ENCODE measurements at regions not wholly inside any gene's neighbourhood (a gene's known extent, or its start where the extent isn't known, plus 50 kb on each side); places are given as distances from the start of the nearest gene placed in this dataset.

DNA sequence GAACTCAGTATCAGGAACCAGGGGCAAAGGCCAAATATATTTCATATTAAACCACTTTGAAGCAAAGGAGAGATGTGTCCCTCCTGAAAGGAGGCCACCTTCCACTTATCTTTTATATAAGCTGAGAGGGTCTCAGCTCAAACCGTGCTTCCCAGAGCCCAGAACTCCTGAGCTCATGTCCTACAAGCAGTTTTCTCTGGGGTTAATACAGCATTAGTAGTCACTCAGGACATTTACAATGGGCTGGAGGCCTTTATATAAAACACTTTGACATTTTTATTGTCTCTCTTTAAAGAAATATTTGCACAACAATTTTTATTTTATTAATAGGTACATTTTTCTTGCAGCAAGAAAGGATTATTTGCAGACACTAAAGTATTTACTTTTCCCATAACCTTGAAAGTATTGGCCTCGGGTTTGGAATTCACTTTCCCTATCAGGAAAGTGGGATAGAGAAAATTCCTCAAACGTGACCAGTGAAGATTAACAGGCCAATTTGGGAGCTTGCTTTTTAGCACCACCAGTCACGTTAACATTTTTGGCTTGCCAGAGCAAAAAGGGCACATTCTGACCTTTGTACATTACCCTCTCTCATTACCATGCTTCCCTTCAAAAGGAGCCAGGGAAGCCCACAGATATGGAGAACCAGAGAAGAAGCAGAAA is 464.9 kb upstream of the NRP1 start:
- H3K36me3 ChIP-seq (ENCODE audit: low read depth) = no peaks in the 10 kb centered on the region
- no peak overlapping the region for H3K4me3 ChIP-seq (ENCODE audit: severe bottlenecking)
- no peak for DNase-seq (ENCODE audit: low spot score)
- peaks cover 16% of the 10 kb centered on the region for H3K4me1 ChIP-seq (ENCODE audit: insufficient read depth, poor library complexity, severe bottlenecking)
- TF ChIP-seq, protein P1, sequence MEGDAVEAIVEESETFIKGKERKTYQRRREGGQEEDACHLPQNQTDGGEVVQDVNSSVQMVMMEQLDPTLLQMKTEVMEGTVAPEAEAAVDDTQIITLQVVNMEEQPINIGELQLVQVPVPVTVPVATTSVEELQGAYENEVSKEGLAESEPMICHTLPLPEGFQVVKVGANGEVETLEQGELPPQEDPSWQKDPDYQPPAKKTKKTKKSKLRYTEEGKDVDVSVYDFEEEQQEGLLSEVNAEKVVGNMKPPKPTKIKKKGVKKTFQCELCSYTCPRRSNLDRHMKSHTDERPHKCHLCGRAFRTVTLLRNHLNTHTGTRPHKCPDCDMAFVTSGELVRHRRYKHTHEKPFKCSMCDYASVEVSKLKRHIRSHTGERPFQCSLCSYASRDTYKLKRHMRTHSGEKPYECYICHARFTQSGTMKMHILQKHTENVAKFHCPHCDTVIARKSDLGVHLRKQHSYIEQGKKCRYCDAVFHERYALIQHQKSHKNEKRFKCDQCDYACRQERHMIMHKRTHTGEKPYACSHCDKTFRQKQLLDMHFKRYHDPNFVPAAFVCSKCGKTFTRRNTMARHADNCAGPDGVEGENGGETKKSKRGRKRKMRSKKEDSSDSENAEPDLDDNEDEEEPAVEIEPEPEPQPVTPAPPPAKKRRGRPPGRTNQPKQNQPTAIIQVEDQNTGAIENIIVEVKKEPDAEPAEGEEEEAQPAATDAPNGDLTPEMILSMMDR (IDR thresholded peaks at IDR 0.05; ENCODE audit: poor library complexity, severe bottlenecking) = no peak
- ATAC-seq (ENCODE audit: low read depth) = no peak
- H3K27me3 ChIP-seq (ENCODE audit: insufficient read depth, poor library complexity, severe bottlenecking) = no peaks in the 10 kb centered on the region
- no peaks in the 10 kb centered on the region for H3K9me3 ChIP-seq (ENCODE audit: severe bottlenecking)
- H3K27ac ChIP-seq (ENCODE audit: poor library complexity, severe bottlenecking) = no peak overlapping the region

DNA sequence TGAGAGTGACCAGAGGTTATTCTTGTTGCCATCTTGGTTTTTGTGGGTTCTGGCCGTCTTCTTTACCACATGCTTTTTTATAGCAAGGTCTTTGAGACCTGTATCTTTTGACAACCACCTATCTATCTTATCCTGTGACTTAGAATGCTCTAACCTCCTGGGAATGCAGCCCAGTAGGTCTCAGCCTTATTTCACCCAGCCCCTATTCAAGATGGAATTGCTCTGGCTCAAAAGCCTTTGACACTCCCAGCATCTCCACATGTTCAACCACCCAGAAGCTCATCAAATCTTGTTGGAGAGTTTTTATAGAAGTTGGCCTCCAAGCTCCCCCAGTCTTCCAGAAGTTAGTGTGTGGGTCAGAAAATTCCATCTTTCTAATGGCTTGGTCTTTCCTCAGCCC is 464.3 kb upstream of the NRP1 start:
- Histone ChIP-seq H3K4me1 (ENCODE audit: insufficient read depth, poor library complexity, severe bottlenecking) (peaks cover 16% of the 10 kb centered on the region), H3K27ac (ENCODE audit: poor library complexity, severe bottlenecking) (no peak overlapping the region)
- TF ChIP-seq, protein P1 (IDR thresholded peaks at IDR 0.05; ENCODE audit: poor library complexity, severe bottlenecking) = no peak

DNA sequence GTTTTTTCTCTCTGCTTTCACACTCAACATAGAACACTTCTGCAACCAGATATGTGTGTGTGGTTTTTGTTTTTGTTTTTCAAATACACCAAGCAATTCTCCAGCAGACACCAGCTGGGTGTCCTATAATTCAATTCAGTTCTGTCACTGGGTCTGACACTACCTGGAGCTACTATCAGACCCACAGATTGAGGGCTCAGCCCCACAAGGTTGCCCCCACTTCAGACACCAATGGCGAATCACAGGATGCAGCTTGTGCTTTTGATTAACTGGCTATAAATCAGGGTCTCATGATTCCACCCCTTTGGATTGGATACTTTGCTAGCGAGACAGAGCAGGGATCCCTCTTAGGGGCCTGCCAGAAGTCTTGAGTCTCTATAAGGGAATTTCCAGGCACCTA is 462.2 kb upstream of the NRP1 start:
- H3K4me3 ChIP-seq (ENCODE audit: severe bottlenecking) = no peak overlapping the region
- no peak for ATAC-seq (ENCODE audit: low read depth)

More for the DNA sequence above, 464.3 kb upstream of the NRP1 start:
- Histone ChIP-seq H3K9me3 (ENCODE audit: severe bottlenecking) (no peaks in the 10 kb centered on the region), H3K27me3 (ENCODE audit: insufficient read depth, poor library complexity, severe bottlenecking) (no peaks in the 10 kb centered on the region), H3K36me3 (ENCODE audit: low read depth) (no peaks in the 10 kb centered on the region), H3K4me3 (ENCODE audit: severe bottlenecking) (no peak overlapping the region)
- DNase-seq (ENCODE audit: low spot score) = no peak
- ATAC-seq (ENCODE audit: low read depth) = no peak

DNA sequence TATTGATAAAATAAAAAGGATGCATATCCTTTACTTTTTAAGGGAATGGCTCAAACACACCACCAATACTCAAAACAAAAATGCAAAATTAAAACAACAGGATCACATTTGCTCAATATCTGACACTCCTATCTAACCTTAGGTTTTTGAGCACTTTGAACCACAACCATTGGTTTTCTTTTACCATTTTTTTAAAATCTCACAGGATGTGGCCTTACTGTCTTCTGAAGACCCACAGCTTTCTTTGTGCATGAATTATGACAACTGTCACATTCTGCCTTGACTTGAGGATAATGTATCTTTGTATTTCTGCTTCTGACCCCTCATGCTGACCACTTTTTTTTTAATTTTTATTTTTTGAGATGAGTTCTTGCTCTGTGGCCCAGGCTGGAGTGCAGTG is 461.1 kb upstream of the NRP1 start:
- TF ChIP-seq, protein P1 (IDR thresholded peaks at IDR 0.05; ENCODE audit: poor library complexity, severe bottlenecking) = no peak
- ATAC-seq (ENCODE audit: low read depth) (no peak), DNase-seq (ENCODE audit: low spot score) (no peak)
- Histone ChIP-seq H3K36me3 (ENCODE audit: low read depth) (no peaks in the 10 kb centered on the region), H3K9me3 (ENCODE audit: severe bottlenecking) (no peaks in the 10 kb centered on the region), H3K4me3 (ENCODE audit: severe bottlenecking) (no peak overlapping the region), H3K27me3 (ENCODE audit: insufficient read depth, poor library complexity, severe bottlenecking) (no peaks in the 10 kb centered on the region), H3K4me1 (ENCODE audit: insufficient read depth, poor library complexity, severe bottlenecking) (no peaks in the 10 kb centered on the region), H3K27ac (ENCODE audit: poor library complexity, severe bottlenecking) (no peak overlapping the region)

More for the DNA sequence above, 462.2 kb upstream of the NRP1 start:
- H3K36me3 ChIP-seq (ENCODE audit: low read depth) = no peaks in the 10 kb centered on the region
- DNase-seq (ENCODE audit: low spot score) = no peak
- H3K27me3 ChIP-seq (ENCODE audit: insufficient read depth, poor library complexity, severe bottlenecking) = no peaks in the 10 kb centered on the region
- peaks cover 6% of the 10 kb centered on the region for H3K4me1 ChIP-seq (ENCODE audit: insufficient read depth, poor library complexity, severe bottlenecking)
- H3K9me3 ChIP-seq (ENCODE audit: severe bottlenecking) = no peaks in the 10 kb centered on the region
- H3K27ac ChIP-seq (ENCODE audit: poor library complexity, severe bottlenecking) = no peak overlapping the region
- TF ChIP-seq, protein P1 (IDR thresholded peaks at IDR 0.05; ENCODE audit: poor library complexity, severe bottlenecking) = no peak

DNA sequence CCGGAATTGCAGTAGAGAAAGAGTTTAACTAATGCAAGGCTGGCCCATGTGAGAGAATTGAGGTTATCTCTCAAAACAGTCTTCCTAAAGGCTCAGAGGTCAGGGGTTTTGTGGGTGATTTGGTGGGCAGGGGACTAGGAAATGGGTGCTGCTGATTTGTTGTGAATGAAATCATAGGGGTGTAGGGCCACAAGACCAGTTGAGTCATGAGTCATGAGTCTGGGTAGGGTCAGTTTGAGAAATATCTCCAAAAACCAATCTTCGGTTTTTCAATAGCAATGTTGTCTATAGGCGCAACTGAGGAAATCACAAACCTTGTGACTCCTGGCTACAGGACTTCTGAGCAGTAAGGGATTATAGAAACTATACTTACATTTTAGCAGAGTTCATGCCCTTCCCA is 460.0 kb upstream of the NRP1 start:
- TF ChIP-seq, protein P1 (IDR thresholded peaks at IDR 0.05; ENCODE audit: poor library complexity, severe bottlenecking) = no peak
- Histone ChIP-seq H3K27ac (ENCODE audit: poor library complexity, severe bottlenecking) (no peak overlapping the region), H3K27me3 (ENCODE audit: insufficient read depth, poor library complexity, severe bottlenecking) (no peaks in the 10 kb centered on the region), H3K36me3 (ENCODE audit: low read depth) (no peaks in the 10 kb centered on the region), H3K4me1 (ENCODE audit: insufficient read depth, poor library complexity, severe bottlenecking) (no peaks in the 10 kb centered on the region), H3K4me3 (ENCODE audit: severe bottlenecking) (no peak overlapping the region), H3K9me3 (ENCODE audit: severe bottlenecking) (no peaks in the 10 kb centered on the region)
- ATAC-seq (ENCODE audit: low read depth) (no peak), DNase-seq (ENCODE audit: low spot score) (no peak)
